Motor neuron (in vitro differentiated cells): ENCODE measurements at regions not wholly inside any gene's neighbourhood (a gene's known extent, or its start where the extent isn't known, plus 50 kb on each side); places are given as distances from the start of the nearest gene placed in this dataset.
A peak's percentile ranks its signal among the peaks of the same experiment; 100 is the strongest.

Experiments used
- ATAC-seq, 8 experiments: fragments of 200-7000 bp; cut with Tn5 transposase; replicated peaks in 6 of 8; 2 replicates each; pipeline ENCODE4 v1.8.0; 2021; ENCODE audit warnings: mild to moderate bottlenecking in 8 of 8, moderate library complexity in 8 of 8
- H3K27ac ChIP-seq, 2 donors: fragments of 250-450 bp; sonication (Bioruptor Pico); 2 replicates each; pipeline ENCODE4 v1.9.0; 2021; ENCODE audit warnings: antibody characterized with exemption in 2 of 2, mild to moderate bottlenecking in 2 of 2, moderate library complexity in 1 of 2
- H3K4me1 ChIP-seq, 2 donors: fragments of 250-450 bp; sonication (Bioruptor Pico); replicated peaks in 1 of 2; 2 replicates each; pipeline ENCODE4 v1.6.1; 2021; ENCODE audit warnings: antibody characterized with exemption in 2 of 2, mild to moderate bottlenecking in 2 of 2, moderate library complexity in 1 of 2
- H3K4me3 ChIP-seq, 5 donors: fragments of 250-450 bp; sonication (Bioruptor Pico); 2 replicates each; pipeline ENCODE4 v1.9.0; 2021; ENCODE audit warnings: antibody characterized with exemption in 5 of 5, mild to moderate bottlenecking in 5 of 5, moderate library complexity in 4 of 5
- WGBS, 10 experiments: fragments of 450-650 bp; shearing (Covaris generic); methylation state at CpG; one replicate each; pipeline ENCODE4 v1.0.0; 2022; 5-methylcytosine and 5-hydroxymethylcytosine counted together
- in situ Hi-C, 9 experiments: fragments of 400-800 bp; cut with MboI; loops; one replicate each; pipeline ENCODE4 v1.15.0; 2021; ENCODE audit warnings: low sequenced_read_pairs in 9 of 9, low pct_unique_long_range_greater_than_20kb in 2 of 9; ENCODE audit not compliant: unreplicated experiment in 9 of 9

DNA sequence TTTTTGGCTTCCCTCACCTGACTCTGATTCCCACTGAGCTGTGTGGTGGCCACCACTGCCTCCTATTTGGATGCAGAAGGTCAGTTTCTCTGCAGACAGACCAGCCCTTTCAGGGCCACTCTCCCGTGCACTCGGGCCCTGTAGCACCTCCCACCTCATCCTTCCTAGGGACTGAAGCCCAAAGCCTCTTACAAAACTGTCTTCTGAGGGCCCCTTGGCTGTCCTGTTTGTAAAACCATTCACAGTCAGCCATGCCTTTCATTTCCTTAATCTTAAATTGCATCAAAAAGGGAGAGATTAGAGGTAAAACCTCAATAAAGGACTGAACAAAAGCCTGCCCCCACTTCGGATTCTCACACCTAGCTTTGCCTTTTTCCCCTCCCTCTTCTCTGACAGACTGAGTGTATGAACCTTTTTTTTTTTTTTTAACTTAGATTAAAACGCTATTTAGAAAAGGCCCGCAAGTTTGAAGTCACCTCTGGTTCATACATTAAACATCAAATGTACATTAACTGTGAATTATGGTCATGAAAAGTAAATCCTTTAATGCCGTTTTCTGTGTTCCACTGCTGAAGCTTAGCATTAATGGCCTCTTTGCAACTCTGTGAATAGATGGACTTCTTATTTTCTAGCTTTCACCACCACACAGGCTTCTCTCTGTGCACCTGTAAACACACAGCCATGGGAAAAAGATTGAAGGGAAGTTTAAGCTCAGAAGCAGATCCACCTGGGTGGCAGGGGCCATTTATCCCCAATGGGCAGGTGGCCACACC is 247.2 kb upstream of the CADM1 start:
- Histone ChIP-seq H3K4me3 (no peak overlapping the region), H3K4me1 (peaks cover 12 to 13% of the 10 kb centered on the region in 2 donors), H3K27ac (no peak overlapping the region)
- WGBS, 10 experiments, result 22 to 76% (median 45%) methylated on average over 2 to 5 of the region's 6 CpGs
- peak in 5 of 8 experiments; percentile 38 to 85 (median 70) for ATAC-seq
- in situ Hi-C loops, result no loop called here

DNA sequence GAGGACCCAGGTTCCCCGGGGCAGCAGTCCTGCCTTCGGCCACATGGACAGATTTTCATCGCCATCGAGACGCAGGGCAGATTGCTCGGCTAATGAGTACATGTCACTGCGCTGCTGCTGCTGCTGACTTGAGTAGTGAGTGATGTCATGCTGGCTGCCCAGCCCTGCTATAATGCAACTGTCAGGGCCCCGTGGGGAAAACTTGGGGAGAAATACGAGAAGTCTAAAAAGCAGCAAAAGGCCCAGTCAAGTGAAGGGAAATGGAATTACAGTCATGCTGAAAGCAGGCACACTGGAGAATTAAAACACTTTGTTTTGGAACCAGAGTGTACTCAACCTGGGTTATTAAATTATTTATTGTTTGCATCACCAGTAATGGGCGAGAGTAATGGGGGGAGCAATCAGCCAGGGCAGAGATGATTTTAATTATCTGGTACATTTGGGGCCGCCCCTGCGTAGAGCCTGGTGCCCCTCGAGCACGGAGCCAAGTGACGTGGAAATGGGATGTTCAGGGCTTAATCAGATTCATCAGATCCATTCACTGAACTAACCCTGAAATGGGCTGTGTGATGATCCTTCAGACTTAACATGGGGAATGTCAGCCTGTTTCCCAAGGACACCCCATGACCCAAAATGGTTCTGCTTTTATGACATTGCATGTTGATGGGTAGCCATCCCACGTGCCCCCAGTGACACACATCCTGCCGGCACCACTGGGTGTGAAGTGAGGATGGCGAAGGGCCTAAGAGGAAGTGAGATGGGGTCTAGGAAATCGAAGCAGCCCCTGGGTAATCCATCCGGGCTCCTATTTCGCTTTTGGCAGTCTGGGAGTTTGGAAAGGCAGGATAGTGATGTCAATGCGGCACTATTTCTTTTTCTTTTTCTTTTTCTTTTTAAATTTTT is 241.6 kb upstream of the CADM1 start:
- peak in 5 of 8 experiments; percentile 89 to 97 (median 92) for ATAC-seq
- Histone ChIP-seq H3K4me1 (peaks cover 48 to 55% of the 10 kb centered on the region in 2 donors), H3K4me3 (no peak overlapping the region), H3K27ac (peak overlapping the region; percentile 70 to 83)
- WGBS, 10 experiments, result 12 to 100% (median 72%) methylated on average over 1 to 19 of the region's 22 CpGs
- in situ Hi-C loops, result no loop called here

DNA sequence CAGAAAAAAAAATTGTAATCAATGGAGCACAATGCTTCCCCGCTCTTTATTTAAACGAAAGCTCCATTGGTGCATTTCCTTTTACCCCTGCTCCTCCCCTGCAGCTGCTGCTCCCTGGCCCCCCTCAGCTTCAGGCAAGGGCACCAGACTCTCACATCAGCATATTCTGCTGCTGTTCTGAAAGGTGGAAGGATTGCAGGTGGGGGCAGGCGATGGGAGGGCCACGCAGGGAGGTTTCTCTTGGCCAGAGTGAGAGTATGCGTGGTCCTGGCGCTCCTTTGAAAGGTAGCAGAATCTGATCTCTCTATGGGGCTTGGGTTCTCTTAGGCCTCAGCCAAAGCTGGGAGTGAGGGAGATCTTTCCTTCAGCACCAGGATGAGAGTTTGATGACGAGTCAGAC is 240.9 kb upstream of the CADM1 start:
- in situ Hi-C loops, result no loop called here
- 7 to 100% (median 52%) methylated on average over 1 to 6 of the region's 7 CpGs; no CpG with 5 or more reads in 1 of the 10 experiments for WGBS, 10 experiments
- peaks cover 48 to 59% of the 10 kb centered on the region in 2 donors for H3K4me1 ChIP-seq
- peak in 5 of 8 experiments; percentile 41 to 67 (median 54) for ATAC-seq
- H3K4me3 ChIP-seq, result no peak overlapping the region
- H3K27ac ChIP-seq, result peak overlapping the region; percentile 70 to 83

DNA sequence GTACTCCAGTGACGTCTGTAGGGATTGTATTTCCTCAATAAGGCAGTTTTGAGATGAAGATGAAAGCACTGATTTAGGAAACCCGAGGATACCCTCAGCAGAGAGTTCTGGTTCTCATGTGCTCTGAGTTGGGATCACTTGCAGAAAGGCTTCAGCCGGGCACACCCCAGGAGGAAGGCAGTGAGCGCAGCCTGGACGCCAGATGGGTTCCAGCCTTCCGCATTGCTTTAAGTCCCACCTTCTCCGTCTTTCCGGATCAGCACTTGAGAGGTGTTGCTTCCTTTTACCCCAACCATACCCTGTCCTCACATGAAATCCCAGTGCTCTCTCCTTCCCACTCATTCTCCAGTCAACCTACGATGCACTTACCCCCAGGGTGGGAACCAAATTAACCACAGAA is 239.5 kb upstream of the CADM1 start:
- no peak overlapping the region for H3K27ac ChIP-seq
- H3K4me1 ChIP-seq, result peaks cover 48 to 66% of the 10 kb centered on the region in 2 donors
- in situ Hi-C loops, result no loop called here
- H3K4me3 ChIP-seq, result no peak overlapping the region
- 0 to 83% (median 6%) methylated on average over 1 to 7 of the region's 9 CpGs; no CpG with 5 or more reads in 5 of the 10 experiments for WGBS, 10 experiments
- peak in 2 of 8 experiments; percentile 58 to 61 for ATAC-seq

DNA sequence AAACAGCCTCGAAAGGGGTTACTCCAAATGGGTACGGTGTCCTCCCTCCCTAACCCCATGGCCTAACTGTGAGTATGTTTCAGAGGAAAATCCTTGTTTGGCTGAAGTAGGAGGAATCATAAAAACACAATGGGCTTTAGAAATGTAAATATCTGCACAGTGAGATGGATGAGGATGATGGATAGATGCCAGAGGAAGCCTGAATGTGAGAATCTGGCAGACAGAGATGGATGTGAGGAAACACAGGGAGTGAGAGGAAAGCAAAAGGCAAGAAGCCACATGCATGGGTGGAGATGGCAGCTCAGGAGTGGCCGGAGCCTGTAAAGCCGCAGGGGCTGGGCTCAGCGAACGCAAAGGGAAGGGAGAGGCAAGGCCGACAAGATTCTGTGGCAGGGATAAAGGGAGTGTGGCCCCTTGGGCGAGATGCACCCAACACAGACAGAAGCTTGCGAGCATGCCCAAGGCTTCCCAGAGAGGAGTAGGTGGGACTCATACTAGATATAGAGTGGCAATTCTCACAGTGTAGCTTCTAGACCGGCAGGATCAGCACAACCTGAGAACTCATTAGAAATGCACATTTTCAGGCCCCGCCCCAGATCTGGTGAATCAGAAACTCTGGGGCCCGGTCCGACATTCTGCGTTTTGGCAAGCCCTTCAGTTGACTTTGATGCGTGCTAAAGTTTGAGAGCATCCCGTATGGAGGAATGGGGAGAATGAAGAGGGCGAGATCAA is 237.3 kb upstream of the CADM1 start:
- peak in 4 of 8 experiments; percentile 42 to 66 (median 62) for ATAC-seq
- peaks cover 48 to 66% of the 10 kb centered on the region in 2 donors for H3K4me1 ChIP-seq
- in situ Hi-C loops, result no loop called here

DNA sequence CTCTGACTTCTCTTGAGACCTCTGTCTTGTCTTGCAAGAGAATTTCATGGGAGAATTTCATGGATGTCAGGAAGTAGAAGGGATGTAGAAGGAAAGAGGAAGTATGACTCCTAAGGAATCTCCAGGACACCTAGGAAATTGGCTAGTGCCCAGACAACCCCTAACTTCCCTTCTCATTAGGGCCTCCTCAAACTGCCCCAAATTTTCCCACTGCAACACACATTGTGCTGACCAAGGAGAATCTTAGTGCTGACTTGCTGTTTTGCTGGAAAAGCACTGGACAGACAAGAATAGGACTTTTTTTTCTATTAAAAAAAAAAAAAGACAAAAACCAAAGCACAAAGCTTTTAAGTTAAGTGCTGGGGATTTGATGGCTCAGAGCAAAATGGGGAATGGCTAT is 236.1 kb upstream of the CADM1 start:
- H3K27ac ChIP-seq, result no peak overlapping the region
- no peak for ATAC-seq

More for the DNA sequence above, 237.3 kb upstream of the CADM1 start:
- 4 to 65% (median 44%) methylated on average over 2 to 14 of the region's 17 CpGs; no CpG with 5 or more reads in 1 of the 10 experiments for WGBS, 10 experiments
- no peak overlapping the region for H3K4me3 ChIP-seq
- no peak overlapping the region for H3K27ac ChIP-seq

DNA sequence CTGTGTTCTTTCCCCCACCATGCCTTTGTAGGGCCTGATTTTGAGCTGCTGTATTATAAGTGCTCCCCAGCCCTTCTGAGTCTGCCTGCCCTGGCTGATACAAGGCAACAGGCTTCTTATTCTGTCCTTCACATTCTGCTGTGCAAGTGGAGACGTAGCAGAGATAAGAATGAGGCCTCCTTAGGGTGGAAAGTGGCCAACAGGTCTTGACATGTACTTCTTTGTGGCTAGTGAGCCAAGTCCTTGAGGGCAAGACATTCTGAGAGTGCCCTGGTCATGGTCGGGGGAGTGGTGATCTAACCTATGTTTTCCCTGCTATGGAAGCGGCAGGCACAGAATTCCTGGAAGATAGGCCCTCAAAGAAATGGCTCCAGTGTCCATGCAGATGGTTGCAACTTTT is 235.7 kb upstream of the CADM1 start:
- Histone ChIP-seq H3K27ac (no peak overlapping the region), H3K4me3 (no peak overlapping the region), H3K4me1 (peaks cover 38 to 52% of the 10 kb centered on the region in 2 donors)
- in situ Hi-C loops, result no loop called here
- 0 to 100% (median 83%) methylated on average over 1 to 3 of the region's 3 CpGs; no CpG with 5 or more reads in 3 of the 10 experiments for WGBS, 10 experiments
- ATAC-seq, result no peak

More for the DNA sequence above, 236.1 kb upstream of the CADM1 start:
- Histone ChIP-seq H3K4me3 (no peak overlapping the region), H3K4me1 (peaks cover 42 to 56% of the 10 kb centered on the region in 2 donors)
- in situ Hi-C loops, result no loop called here

DNA sequence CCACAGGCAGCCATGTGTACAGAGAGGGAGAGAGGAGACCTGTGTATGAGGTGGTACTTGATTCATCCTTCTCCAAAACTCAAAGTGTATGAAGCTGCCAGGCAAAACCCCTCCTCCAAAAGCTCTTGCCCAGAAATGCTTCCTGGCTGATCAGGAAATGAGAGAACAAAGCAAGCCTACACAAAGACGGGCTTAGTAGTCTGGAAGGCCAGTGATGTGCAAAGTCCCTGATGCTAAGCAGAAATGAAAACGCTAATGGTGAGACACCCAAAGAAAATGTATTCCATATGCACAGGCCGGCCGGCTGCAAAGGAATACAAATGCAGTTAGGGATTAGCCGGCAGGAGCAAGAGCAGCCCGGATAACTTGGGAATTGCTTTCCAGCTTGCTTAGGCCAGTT is 234.9 kb upstream of the CADM1 start:
- 0 to 69% (median 37%) methylated on average over 1 to 6 of the region's 6 CpGs; no CpG with 5 or more reads in 2 of the 10 experiments for WGBS, 10 experiments
- Histone ChIP-seq H3K4me3 (no peak overlapping the region), H3K4me1 (peaks cover 30 to 45% of the 10 kb centered on the region in 2 donors), H3K27ac (no peak overlapping the region)
- peak in 4 of 8 experiments; percentile 5 to 49 (median 32) for ATAC-seq
- in situ Hi-C loops, result no loop called here

DNA sequence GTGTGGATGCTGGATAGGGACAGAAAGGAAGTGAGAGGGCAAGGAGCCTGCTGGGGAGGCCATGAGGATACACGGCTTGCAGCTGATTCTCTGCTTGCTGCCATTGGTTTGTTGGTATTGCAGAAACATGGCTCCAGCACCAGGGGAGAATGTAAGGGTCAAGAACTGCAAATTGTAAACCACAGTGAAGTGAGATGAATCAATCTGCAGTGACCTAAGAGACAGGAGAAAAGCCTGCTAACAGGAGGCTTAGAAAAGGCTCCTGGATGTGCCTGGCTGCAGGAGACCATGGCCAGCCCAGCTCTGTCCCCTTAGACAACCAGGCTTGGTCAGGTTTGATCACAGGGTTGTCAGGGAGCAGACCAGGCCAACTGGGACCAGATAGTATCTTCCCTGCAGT is 233.7 kb upstream of the CADM1 start:
- Histone ChIP-seq H3K4me3 (no peak overlapping the region), H3K4me1 (peaks cover 22 to 32% of the 10 kb centered on the region in 2 donors), H3K27ac (no peak overlapping the region)
- in situ Hi-C loops, result no loop called here
- ATAC-seq, result no peak
- WGBS, 10 experiments, result 83% methylated on average over 1 of the region's 1 CpG; no CpG with 5 or more reads in 9 of the 10 experiments

DNA sequence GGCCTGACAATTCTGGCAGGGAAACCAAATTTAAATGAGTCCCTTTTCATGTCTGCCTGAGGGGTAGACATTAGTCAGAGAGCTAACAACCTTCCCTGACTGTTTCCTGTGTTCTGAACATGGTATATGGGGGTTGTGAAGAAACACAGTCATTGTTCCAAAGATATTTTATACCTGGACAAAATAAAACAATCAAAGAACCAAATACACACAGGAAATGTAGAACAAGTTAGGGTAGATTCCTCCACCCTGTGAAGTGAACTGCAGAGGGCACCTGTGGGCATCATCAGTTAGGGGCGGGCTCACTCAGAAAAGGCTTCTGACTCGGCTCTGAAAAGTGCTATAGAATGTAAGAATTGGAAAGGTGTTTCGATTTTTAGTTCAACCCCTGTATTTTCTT is 231.9 kb upstream of the CADM1 start:
- ATAC-seq, result no peak
- Histone ChIP-seq H3K4me1 (peaks cover 5 to 15% of the 10 kb centered on the region in 2 donors), H3K4me3 (no peak overlapping the region), H3K27ac (no peak overlapping the region)
- in situ Hi-C loops, result no loop called here
- WGBS, 10 experiments, result 0 to 93% (median 83%) methylated on average over 1 to 3 of the region's 3 CpGs; no CpG with 5 or more reads in 3 of the 10 experiments

DNA sequence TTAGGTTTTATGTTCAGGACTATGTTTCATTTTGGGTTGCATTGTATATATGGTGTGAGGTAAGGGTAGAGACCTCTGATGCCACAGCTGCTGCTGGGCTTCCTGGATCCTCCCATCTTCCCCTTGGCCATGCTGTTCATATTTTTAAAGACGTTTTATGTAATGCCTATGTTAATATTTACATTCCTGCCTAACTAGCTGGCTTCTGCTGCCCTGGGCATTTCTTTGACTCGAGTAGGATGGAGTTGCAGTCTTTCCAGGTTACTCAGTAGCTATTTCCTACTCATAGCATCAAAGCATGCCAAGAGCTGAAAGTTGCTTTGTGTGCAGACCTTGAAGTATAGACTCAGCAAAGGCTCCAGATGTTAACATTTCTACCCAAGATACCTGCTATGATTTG is 220.5 kb upstream of the CADM1 start:
- ATAC-seq, result no peak
- in situ Hi-C loops, result no loop called here
- WGBS, 10 experiments, result 0 to 91% (median 14%) methylated on average over 1 to 2 of the region's 2 CpGs; no CpG with 5 or more reads in 3 of the 10 experiments

DNA sequence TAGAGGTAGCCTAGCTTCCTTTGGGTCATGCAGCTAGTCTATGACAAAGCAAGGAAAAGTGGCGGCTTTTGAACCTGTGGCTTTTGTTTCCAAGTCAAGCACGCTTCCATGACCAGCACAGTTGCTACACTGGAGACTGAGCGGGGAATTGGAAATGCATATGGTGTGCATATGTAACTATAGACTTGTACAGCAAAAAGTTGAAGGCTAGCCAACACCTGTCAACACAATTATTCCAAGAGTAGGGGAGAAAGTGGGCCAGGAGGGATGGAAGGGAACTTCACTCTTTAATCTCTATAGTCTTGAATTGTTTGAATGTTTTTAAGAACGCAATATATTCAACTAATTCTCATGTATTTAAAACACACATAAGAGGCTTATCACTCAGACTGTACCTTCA is 218.5 kb upstream of the CADM1 start:
- in situ Hi-C loops, result no loop called here
- no peak for ATAC-seq
- 12 to 100% (median 92%) methylated on average over 1 to 4 of the region's 4 CpGs; no CpG with 5 or more reads in 4 of the 10 experiments for WGBS, 10 experiments
- Histone ChIP-seq H3K4me1 (peaks cover 16 to 24% of the 10 kb centered on the region in 2 donors), H3K27ac (no peak overlapping the region), H3K4me3 (no peak overlapping the region)

More for the DNA sequence above, 220.5 kb upstream of the CADM1 start:
- no peak overlapping the region for H3K27ac ChIP-seq
- peaks cover 16 to 18% of the 10 kb centered on the region in 2 donors for H3K4me1 ChIP-seq
- no peak overlapping the region for H3K4me3 ChIP-seq
